Hepatocyte (in vitro differentiated cells): ENCODE measurements at regions not wholly inside any gene's neighbourhood (a gene's known extent, or its start where the extent isn't known, plus 50 kb on each side); places are given as distances from the start of the nearest gene placed in this dataset.
"Not testable (repeated sequence)": the region's sequence is repeated elsewhere in the genome, so short reads cannot be mapped to it uniquely, and the experiment has no call there.

ENCODE experiments used
- DNase-seq: peaks from one replicate; pipeline ENCODE4 v3.0.0-alpha.2; 2016; ENCODE audit warnings: low spot score
- H2AFZ ChIP-seq: fragments of 200-600 bp; sonication (generic); 2 replicates; pipeline ENCODE4 v1.6.0; 2016; ENCODE audit warnings: antibody characterized with exemption, mild to moderate bottlenecking
- H3K27ac ChIP-seq: fragments of 200-600 bp; sonication (generic); 2 replicates; pipeline ENCODE4 v1.5.1; 2016; ENCODE audit warnings: mild to moderate bottlenecking
- H3K27me3 ChIP-seq: fragments of 200-600 bp; sonication (generic); 2 replicates; pipeline ENCODE4 v1.6.1; 2016
- H3K36me3 ChIP-seq: fragments of 200-600 bp; sonication (generic); replicated peaks from 2 replicates; pipeline ENCODE4 v1.5.1; 2016; ENCODE audit warnings: low read depth; ENCODE audit not compliant: insufficient read depth
- H3K4me1 ChIP-seq: fragments of 200-600 bp; sonication (generic); 2 replicates; pipeline ENCODE4 v1.5.1; 2016; ENCODE audit warnings: mild to moderate bottlenecking, moderate library complexity; ENCODE audit not compliant: insufficient read depth
- H3K4me2 ChIP-seq: fragments of 200-600 bp; sonication (generic); 2 replicates; pipeline ENCODE4 v1.6.0; 2016
- H3K4me3 ChIP-seq: fragments of 200-600 bp; sonication (generic); 2 replicates; pipeline ENCODE4 v1.5.1; 2016; ENCODE audit warnings: mild to moderate bottlenecking
- H3K79me2 ChIP-seq: fragments of 200-600 bp; sonication (generic); 2 replicates; pipeline ENCODE4 v1.6.0; 2017; ENCODE audit warnings: mild to moderate bottlenecking
- H3K9me2 ChIP-seq: fragments of 200-600 bp; sonication (generic); replicated peaks from 2 replicates; pipeline ENCODE4 v1.6.0; 2017; ENCODE audit warnings: mild to moderate bottlenecking; ENCODE audit not compliant: insufficient read depth
- H3K9me3 ChIP-seq: fragments of 200-600 bp; sonication (generic); 2 replicates; pipeline ENCODE4 v1.5.1; 2016; ENCODE audit warnings: low read depth, mild to moderate bottlenecking
- H4K20me1 ChIP-seq: fragments of 200-600 bp; sonication (generic); 2 replicates; pipeline ENCODE4 v1.6.0; 2016; ENCODE audit warnings: mild to moderate bottlenecking; ENCODE audit not compliant: insufficient read depth, poor library complexity, severe bottlenecking
- WGBS: methylation state at CpG from one replicate; pipeline ENCODE4 v1.1.6; 2016; ENCODE audit warnings: low lambda C conversion rate; ENCODE audit errors: missing lambda C conversion rate; 5-methylcytosine and 5-hydroxymethylcytosine counted together

DNA sequence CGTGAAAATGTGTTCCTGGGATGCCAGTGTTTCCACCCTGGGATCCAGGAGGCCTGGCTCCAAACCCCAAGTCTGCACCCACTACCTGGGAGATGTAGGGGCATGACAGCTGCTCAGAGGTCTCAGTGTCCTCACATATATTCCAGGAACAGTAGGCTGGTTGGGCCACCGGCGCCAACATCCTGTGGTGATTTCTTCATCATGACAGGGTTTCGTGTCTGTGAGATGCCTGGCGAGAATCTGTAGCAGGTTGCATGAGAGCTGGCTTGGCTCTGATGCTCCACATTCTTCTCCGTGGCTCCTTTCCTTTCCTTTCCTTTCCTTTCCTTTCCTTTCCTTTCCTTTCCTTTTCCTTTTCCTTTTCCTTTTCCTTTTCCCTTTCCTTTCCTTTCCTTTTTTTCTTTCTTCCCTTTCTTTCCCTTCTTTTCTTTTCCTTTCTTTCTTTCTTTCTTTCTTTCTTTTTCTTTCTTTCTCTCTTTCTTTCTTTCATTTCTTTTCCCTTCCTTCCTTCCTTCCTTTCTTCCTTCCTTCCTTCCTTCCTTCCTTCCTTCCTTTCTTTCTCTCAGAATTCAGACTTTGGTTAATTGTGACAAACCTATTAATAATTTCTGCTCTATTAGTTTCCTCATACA is 87.6 kb upstream of the DPP6 start:
- not testable (repeated sequence) for H3K9me3 ChIP-seq, DNase-seq, H3K36me3 ChIP-seq, H3K4me3 ChIP-seq, H3K27ac ChIP-seq, H3K4me1 ChIP-seq, H3K9me2 ChIP-seq, H4K20me1 ChIP-seq, H2AFZ ChIP-seq, H3K79me2 ChIP-seq, H3K27me3 ChIP-seq, H3K4me2 ChIP-seq
- WGBS: 87% methylated on average over 6 of the region's 6 CpGs

DNA sequence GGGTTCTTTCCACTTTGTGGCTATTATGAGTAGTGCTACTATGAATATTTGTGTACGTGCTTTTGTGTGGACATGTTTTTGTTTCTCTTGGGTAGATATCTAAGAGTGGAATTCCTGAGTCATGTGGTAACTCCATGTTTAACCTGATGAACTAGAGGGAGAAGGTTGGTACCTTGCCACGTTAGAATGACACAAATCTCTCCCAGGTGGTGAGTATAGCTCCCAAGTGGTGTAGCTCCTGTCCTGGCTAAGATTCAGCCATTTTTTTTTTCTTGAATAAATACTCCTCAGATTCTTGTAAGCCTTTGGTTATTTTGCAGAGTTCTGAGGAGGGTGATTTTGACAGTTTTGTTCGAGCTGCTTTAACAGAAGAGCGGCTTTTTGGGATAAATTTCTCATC is 83.2 kb upstream of the DPP6 start:
- not testable (repeated sequence) for H3K9me3 ChIP-seq, DNase-seq, H2AFZ ChIP-seq, H3K27ac ChIP-seq, H4K20me1 ChIP-seq, H3K36me3 ChIP-seq, H3K4me1 ChIP-seq, H3K9me2 ChIP-seq, H3K4me2 ChIP-seq, H3K79me2 ChIP-seq, H3K4me3 ChIP-seq, H3K27me3 ChIP-seq
- 90% methylated on average over 2 of the region's 4 CpGs for WGBS

DNA sequence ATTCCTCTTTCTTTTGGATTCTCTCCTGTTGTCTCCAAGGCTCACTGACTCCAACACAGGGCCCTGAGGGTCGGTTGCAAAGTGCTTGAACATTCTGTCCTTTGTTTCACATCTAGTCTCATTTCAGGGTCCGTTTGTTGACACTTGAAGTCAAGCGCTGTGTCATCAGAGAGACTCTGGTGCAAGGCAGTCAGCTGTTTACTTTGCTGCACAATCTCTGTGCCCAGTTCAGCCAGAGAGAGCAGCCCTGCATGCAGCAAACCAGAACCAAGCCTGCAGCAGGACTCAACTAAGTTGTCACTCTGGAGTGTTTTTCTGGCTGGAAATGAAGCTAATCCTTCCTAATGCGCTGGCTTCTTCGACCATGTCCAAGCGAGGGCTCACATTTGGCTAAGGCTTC is 77.6 kb upstream of the DPP6 start:
- not testable (repeated sequence) for H3K4me3 ChIP-seq, DNase-seq

DNA sequence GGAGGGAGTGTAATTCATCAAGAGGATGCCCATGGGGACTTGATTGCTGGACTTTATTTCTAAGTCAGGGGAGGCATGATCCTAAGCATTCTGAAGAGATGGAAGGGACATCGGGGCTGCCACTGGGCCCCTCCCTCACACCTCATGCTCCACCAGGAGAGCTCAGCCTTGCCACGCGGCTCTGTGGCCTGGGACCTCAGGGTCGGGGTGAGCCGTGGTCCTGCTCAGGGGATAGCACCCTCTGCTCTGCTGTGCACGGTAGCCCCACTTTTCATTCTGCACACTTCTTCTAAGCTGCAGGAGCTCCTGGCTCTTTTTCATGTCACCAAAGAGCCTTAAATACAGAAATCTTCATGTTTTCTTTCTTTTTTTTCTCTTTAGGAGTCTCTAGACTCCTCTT is 75.5 kb upstream of the DPP6 start:
- not testable (repeated sequence) for H4K20me1 ChIP-seq, H3K79me2 ChIP-seq, H3K27ac ChIP-seq, H3K4me3 ChIP-seq, H3K36me3 ChIP-seq, H2AFZ ChIP-seq, H3K9me3 ChIP-seq, H3K27me3 ChIP-seq, DNase-seq, H3K9me2 ChIP-seq, H3K4me2 ChIP-seq, H3K4me1 ChIP-seq
- WGBS: 90% methylated on average over 6 of the region's 6 CpGs

More for the DNA sequence above, 77.6 kb upstream of the DPP6 start:
- H3K79me2 ChIP-seq, H3K27me3 ChIP-seq, H4K20me1 ChIP-seq, H3K36me3 ChIP-seq, H2AFZ ChIP-seq, H3K27ac ChIP-seq, H3K9me3 ChIP-seq, H3K9me2 ChIP-seq, H3K4me2 ChIP-seq, H3K4me1 ChIP-seq: not testable (repeated sequence)
- 66% methylated on average over 6 of the region's 6 CpGs for WGBS

DNA sequence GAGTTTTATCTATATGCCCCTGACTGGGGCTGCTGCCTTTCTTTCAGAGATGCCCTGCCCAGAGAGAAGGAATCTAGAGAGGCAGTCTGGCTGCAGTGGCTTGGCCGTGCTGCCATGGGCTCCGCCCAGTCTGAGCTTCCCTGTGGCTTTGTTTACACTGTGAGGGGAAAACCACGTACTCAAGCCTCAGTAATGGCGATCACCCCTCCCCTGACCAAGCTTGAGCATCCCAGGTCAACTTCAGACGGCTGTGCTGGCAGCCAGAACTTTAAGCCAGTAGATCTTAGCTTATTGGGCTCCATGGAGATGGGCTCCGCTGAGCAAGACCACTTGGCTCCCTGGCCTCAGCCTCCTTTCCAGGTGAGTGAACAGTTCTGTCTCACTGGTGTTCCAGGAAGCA is 69.0 kb upstream of the DPP6 start:
- H3K9me3 ChIP-seq, H3K4me2 ChIP-seq, H3K27ac ChIP-seq, H3K79me2 ChIP-seq, H3K27me3 ChIP-seq, H3K4me3 ChIP-seq, H3K36me3 ChIP-seq, DNase-seq, H2AFZ ChIP-seq, H4K20me1 ChIP-seq, H3K4me1 ChIP-seq, H3K9me2 ChIP-seq: not testable (repeated sequence)
- 49% methylated on average over 6 of the region's 6 CpGs for WGBS

DNA sequence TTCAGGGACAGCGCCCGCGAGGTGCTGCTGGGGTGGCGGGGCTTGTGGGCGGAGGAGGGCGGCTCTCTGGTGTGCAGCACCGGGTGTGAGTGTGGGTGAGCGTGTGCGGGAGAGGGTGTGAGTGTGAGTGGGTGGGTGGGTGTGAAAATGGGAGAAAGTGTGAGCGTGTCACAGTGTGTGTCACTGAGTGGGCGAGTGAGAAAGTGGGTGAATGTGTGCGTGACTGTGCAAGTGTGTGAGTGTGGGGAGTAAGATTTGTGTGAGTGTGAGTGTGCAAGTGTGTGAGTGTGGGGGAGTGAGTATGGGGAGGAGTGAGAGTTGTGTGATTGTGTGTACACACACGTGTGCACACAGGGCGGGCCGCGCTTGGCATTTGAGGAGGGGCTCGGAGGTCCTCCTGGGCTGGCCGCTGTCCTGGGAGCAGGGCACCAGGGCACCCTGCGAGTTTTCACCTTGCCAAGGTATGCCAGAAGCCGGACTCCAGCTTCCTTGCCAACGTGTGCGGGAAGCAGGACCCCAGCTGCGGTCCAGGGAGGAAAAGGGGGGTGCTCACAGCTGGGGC is 63.1 kb upstream of the DPP6 start:
- not testable (repeated sequence) for H2AFZ ChIP-seq, H3K9me2 ChIP-seq, DNase-seq, H3K4me3 ChIP-seq, H3K4me1 ChIP-seq, H3K27ac ChIP-seq, H3K4me2 ChIP-seq, H3K36me3 ChIP-seq, H4K20me1 ChIP-seq, H3K79me2 ChIP-seq, H3K9me3 ChIP-seq, H3K27me3 ChIP-seq
- 88% methylated on average over 18 of the region's 23 CpGs for WGBS

DNA sequence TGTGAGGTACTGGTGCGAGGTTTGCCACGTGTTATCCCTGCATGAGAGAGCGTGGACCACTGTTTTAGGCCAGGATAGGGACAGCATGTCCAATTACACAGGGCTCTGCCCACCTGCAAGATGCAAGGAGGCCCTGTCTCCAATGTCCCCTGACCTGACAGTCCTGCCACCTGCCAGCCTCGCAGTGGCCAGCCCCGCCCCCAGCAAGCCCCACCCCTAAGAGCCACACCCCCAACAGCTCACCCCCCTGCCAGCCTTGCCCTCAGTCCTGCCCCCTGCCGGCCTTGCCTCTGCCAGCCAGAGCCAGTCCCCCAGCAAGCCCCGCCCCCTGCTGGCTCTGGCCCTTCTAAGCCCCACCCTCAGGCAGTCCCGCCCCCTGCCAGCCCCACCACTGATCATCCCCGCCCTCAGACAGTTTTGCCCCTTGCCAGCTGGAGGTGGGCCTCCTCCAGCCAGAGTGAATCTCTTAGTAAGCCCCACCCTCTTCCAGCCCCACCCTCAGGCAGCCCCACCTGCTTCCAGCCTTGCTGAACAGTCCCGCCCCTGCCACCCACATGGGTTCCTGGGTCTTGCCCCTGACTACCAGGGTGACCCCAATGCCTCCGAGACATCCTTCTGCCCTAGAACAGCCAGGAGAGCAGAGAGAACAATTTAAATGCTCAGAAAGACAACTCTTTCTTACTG is 62.3 kb upstream of the DPP6 start:
- H3K9me2 ChIP-seq, H3K79me2 ChIP-seq, DNase-seq, H3K4me1 ChIP-seq, H3K27ac ChIP-seq, H3K27me3 ChIP-seq, H4K20me1 ChIP-seq, H3K9me3 ChIP-seq, H3K4me3 ChIP-seq, H3K36me3 ChIP-seq, H3K4me2 ChIP-seq, H2AFZ ChIP-seq: not testable (repeated sequence)
- 74% methylated on average over 3 of the region's 11 CpGs for WGBS

DNA sequence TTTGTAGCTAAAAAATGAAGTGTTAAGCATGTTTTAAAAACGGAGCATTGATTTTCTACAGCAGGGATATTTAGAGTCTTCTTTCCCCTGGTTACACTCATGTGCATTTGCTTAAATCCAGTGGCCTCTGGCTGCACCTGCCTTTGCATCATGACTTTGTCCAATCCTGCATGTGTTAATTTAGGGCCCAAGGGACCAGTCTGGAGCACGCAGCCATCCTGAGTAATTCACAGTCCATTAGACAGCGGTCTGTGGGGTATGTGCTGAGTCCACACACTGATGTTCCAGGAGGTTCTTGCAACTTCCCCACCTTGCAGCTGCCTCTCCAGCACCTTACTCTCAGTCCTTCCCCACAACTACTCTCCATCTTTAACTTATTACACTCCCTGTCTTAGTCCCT is 60.7 kb upstream of the DPP6 start:
- not testable (repeated sequence) for H4K20me1 ChIP-seq, H3K27ac ChIP-seq, H3K4me2 ChIP-seq, DNase-seq, H3K79me2 ChIP-seq, H3K36me3 ChIP-seq, H3K27me3 ChIP-seq, H3K9me3 ChIP-seq, H3K9me2 ChIP-seq, H2AFZ ChIP-seq, H3K4me1 ChIP-seq, H3K4me3 ChIP-seq
- 71% methylated on average over 3 of the region's 3 CpGs for WGBS

DNA sequence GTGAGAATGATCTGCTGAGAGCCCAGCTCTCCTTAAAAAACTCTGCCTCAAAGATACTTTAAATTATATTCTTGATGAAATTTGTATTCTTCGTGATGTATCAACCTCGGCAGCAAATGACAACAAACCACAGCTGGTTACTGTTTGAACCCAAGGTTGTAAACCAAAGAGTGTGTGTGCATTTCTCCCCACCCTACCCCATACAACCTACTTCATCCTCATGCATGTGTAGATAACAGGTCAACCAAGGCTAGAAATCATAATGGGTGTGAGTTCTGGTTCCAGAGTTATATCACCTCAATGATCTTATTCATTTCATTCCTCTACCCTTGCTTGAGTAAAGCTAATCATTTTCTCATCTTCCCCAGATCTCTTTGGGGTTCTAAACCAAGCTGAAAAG is 58.8 kb upstream of the DPP6 start:
- H3K27me3 ChIP-seq, H3K4me2 ChIP-seq, H3K4me3 ChIP-seq, DNase-seq, H3K79me2 ChIP-seq, H3K4me1 ChIP-seq, H4K20me1 ChIP-seq, H3K27ac ChIP-seq, H3K9me3 ChIP-seq, H2AFZ ChIP-seq, H3K9me2 ChIP-seq, H3K36me3 ChIP-seq: not testable (repeated sequence)
- WGBS: 84% methylated on average over 2 of the region's 2 CpGs
